Skeletal muscle tissue (tissue), 3 donors: ENCODE measurements at regions not wholly inside any gene's neighbourhood (a gene's known extent, or its start where the extent isn't known, plus 50 kb on each side); places are given as distances from the start of the nearest gene placed in this dataset.

ENCODE experiments used
- H3K27ac ChIP-seq: one replicate; pipeline ENCODE4 v1.7.0; 2013; ENCODE audit warnings: mild to moderate bottlenecking, low read depth, low read length, inconsistent platforms
- H3K27me3 ChIP-seq, 3 donors: one replicate each; pipeline ENCODE4 v1.7.0; 2013; ENCODE audit warnings: low read length in 3 of 3; ENCODE audit not compliant: control insufficient read depth in 3 of 3, insufficient read depth in 3 of 3
- H3K36me3 ChIP-seq, 3 donors: one replicate each; pipeline ENCODE4 v1.7.0; 2013; ENCODE audit warnings: low read length in 3 of 3; ENCODE audit not compliant: control insufficient read depth in 3 of 3, insufficient read depth in 3 of 3
- H3K4me1 ChIP-seq, 3 donors: one replicate each; pipeline ENCODE4 v1.7.0; 2013; ENCODE audit warnings: low read length in 3 of 3, mild to moderate bottlenecking in 3 of 3; ENCODE audit not compliant: control insufficient read depth in 3 of 3, insufficient read depth in 3 of 3
- H3K4me3 ChIP-seq, 3 donors: one replicate each; pipeline ENCODE4 v1.7.0; 2013; ENCODE audit warnings: low read length in 3 of 3
- H3K9ac ChIP-seq, 3 donors: one replicate each; pipeline ENCODE4 v1.7.0; 2013; ENCODE audit warnings: low read length in 3 of 3, mild to moderate bottlenecking in 3 of 3, moderate library complexity in 2 of 3, low read depth in 1 of 3
- H3K9me3 ChIP-seq, 3 donors: one replicate each; pipeline ENCODE4 v1.7.0; 2013; ENCODE audit warnings: low read length in 3 of 3; ENCODE audit not compliant: control insufficient read depth in 3 of 3
- donor health status: Osteomylitis.

GRCh38 chr17:14923981-14924380 is 341.1 kb downstream of the PMP22 start:
- no peaks in the 10 kb centered on the region for H3K36me3 ChIP-seq
- no peaks in the 10 kb centered on the region for H3K9me3 ChIP-seq
- H3K4me3 ChIP-seq: no peak overlapping the region
- no peaks in the 10 kb centered on the region for H3K4me1 ChIP-seq
- no peak overlapping the region for H3K9ac ChIP-seq
- H3K27me3 ChIP-seq: no peaks in the 10 kb centered on the region
- no peak overlapping the region for H3K27ac ChIP-seq

- H3K4me3 ChIP-seq: no peak overlapping the region
- H3K27me3 ChIP-seq: no peaks in the 10 kb centered on the region
- H3K4me1 ChIP-seq: no peaks in the 10 kb centered on the region
- no peaks in the 10 kb centered on the region for H3K36me3 ChIP-seq
- no peaks in the 10 kb centered on the region for H3K9me3 ChIP-seq
- H3K27ac ChIP-seq: no peak overlapping the region
- no peak overlapping the region for H3K9ac ChIP-seq
Measured at GRCh38 chr17:14922411-14922810, 342.7 kb downstream of the PMP22 start.

- Histone ChIP-seq H3K4me1 (no peaks in the 10 kb centered on the region), H3K36me3 (no peaks in the 10 kb centered on the region), H3K27me3 (no peaks in the 10 kb centered on the region), H3K27ac (no peak overlapping the region), H3K9me3 (no peaks in the 10 kb centered on the region), H3K9ac (no peak overlapping the region), H3K4me3 (no peak overlapping the region)
Measured at GRCh38 chr17:14921936-14922335, 343.2 kb downstream of the PMP22 start.

GRCh38 chr17:14919631-14920213 is 345.4 kb downstream of the PMP22 start:
- H3K4me1 ChIP-seq: no peaks in the 10 kb centered on the region
- H3K9me3 ChIP-seq: no peaks in the 10 kb centered on the region
- no peak overlapping the region for H3K9ac ChIP-seq
- no peaks in the 10 kb centered on the region for H3K27me3 ChIP-seq
- no peak overlapping the region for H3K27ac ChIP-seq
- H3K4me3 ChIP-seq: no peak overlapping the region
- no peaks in the 10 kb centered on the region for H3K36me3 ChIP-seq

- Histone ChIP-seq H3K27me3 (no peaks in the 10 kb centered on the region), H3K9ac (no peak overlapping the region), H3K36me3 (no peaks in the 10 kb centered on the region), H3K4me1 (no peaks in the 10 kb centered on the region), H3K4me3 (no peak overlapping the region), H3K27ac (no peak overlapping the region), H3K9me3 (no peaks in the 10 kb centered on the region)
Measured at GRCh38 chr17:14919094-14919493, 346.0 kb downstream of the PMP22 start.

- H3K9ac ChIP-seq: no peak overlapping the region
- H3K4me1 ChIP-seq: no peaks in the 10 kb centered on the region
- no peaks in the 10 kb centered on the region for H3K9me3 ChIP-seq
- H3K27me3 ChIP-seq: no peaks in the 10 kb centered on the region
- no peak overlapping the region for H3K27ac ChIP-seq
- no peak overlapping the region for H3K4me3 ChIP-seq
- no peaks in the 10 kb centered on the region for H3K36me3 ChIP-seq
Measured at GRCh38 chr17:14918540-14918939, 346.6 kb downstream of the PMP22 start.

- Histone ChIP-seq H3K4me1 (no peaks in the 10 kb centered on the region), H3K9ac (no peak overlapping the region), H3K27ac (no peak overlapping the region), H3K36me3 (no peaks in the 10 kb centered on the region), H3K4me3 (no peak overlapping the region), H3K9me3 (no peaks in the 10 kb centered on the region), H3K27me3 (no peaks in the 10 kb centered on the region)
Measured at GRCh38 chr17:14910916-14911315, 354.2 kb downstream of the PMP22 start.

- Histone ChIP-seq H3K9me3 (peaks cover 0 to 3% (median 0%) of the 10 kb centered on the region in 3 donors), H3K4me1 (no peaks in the 10 kb centered on the region), H3K27ac (no peak overlapping the region), H3K27me3 (no peaks in the 10 kb centered on the region), H3K36me3 (no peaks in the 10 kb centered on the region), H3K4me3 (no peak overlapping the region), H3K9ac (no peak overlapping the region)
Measured at GRCh38 chr17:14904386-14904785, 360.7 kb downstream of the PMP22 start.

GRCh38 chr17:14903854-14904253 is 361.3 kb downstream of the PMP22 start:
- H3K27me3 ChIP-seq: no peaks in the 10 kb centered on the region
- no peak overlapping the region for H3K27ac ChIP-seq
- no peaks in the 10 kb centered on the region for H3K36me3 ChIP-seq
- no peak overlapping the region for H3K9ac ChIP-seq
- no peaks in the 10 kb centered on the region for H3K4me1 ChIP-seq
- no peak overlapping the region for H3K4me3 ChIP-seq
- H3K9me3 ChIP-seq: peaks cover 0 to 3% (median 0%) of the 10 kb centered on the region in 3 donors

GRCh38 chr17:14902803-14903202 is 362.3 kb downstream of the PMP22 start:
- Histone ChIP-seq H3K27me3 (no peaks in the 10 kb centered on the region), H3K4me1 (no peaks in the 10 kb centered on the region), H3K9me3 (peaks cover 0 to 3% (median 0%) of the 10 kb centered on the region in 3 donors), H3K36me3 (no peaks in the 10 kb centered on the region), H3K27ac (no peak overlapping the region), H3K9ac (no peak overlapping the region), H3K4me3 (no peak overlapping the region)
